SIG-M5 treated with dmso at 0.1 percent for 504 hours (cell line): ENCODE measurements at regions not wholly inside any gene's neighbourhood (a gene's known extent, or its start where the extent isn't known, plus 50 kb on each side); places are given as distances from the start of the nearest gene placed in this dataset.

Experiments
- DNase-seq: peaks from one replicate; lab custom pipeline; 2025; ENCODE audit not compliant: unreplicated experiment; lab: John Stamatoyannopoulos, UW

DNA sequence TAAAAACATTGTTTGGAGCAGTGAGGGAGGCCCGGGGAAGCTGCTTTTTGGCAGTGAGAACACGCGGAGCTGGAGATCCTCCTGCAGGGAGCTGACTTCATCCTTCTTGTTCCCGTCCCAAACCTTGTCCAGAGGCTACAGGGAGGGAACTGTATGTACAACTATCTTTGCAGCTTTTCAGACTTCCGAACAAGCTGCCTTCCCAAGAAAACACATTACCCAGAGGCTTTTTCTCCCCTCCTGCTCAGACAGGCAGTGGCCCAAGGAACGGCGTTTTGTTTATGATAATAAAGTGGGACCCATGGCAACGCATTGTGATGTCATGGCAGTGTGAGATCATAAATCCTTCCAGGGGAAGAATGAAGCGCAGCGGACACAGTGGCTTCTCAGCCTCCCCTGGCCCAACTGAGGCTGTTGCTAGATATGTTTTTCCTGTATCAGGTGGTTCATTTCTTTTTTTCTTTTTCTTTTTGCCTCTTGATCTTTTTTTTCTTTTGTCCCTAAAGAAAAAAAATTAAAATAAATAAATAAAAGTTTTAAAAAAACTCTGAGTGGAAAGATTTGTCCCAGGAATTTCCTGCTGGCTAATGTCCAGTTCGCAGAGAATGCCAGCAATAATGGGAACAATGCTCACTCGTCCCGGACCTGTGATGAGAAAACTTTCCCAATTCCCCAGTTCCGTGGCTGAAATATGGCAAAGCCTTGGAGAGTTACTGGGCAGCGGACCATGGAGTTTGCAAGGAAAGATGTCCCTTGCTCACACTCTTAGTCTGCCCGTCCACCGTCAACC lies 103.4 kb upstream of the MAP1LC3B2 start:
- no peak for DNase-seq

DNA sequence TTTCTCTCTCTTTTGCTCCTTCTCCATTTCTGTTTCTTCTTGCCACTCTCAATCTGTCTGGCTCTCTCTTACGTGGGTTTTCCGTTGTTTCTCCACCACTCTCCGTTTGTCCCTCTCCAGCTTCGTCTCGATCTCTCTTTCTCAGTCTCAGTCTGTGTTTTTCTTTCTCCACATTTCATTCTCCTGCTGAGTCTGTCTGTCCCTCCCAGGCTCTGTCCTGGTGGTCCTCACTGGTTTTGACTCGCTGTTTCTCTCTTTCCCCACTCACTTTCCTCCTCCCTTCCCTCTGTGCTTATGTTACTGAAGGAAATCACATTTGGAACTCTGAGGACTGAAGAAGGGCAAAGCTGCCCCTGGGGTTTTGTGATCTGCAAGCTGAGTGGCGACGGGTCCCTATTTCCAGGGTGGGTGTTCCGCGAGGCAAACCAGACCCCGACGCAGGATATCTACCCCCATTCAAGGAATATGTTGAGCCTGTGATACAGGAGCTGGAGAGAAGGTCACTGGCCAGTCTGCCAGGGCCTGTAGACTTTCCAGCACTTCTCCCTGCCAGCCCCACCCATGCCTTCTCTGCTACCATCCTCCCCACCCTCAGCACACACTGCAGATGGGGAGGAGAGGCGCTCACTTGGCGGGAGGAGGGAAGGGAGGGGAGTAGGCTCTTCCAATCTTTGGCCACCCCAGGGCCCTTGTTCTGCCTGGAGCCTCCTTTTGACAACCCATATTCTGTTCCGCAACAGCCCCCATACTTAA lies 102.7 kb upstream of the MAP1LC3B2 start:
- DNase-seq, result no peak

DNA sequence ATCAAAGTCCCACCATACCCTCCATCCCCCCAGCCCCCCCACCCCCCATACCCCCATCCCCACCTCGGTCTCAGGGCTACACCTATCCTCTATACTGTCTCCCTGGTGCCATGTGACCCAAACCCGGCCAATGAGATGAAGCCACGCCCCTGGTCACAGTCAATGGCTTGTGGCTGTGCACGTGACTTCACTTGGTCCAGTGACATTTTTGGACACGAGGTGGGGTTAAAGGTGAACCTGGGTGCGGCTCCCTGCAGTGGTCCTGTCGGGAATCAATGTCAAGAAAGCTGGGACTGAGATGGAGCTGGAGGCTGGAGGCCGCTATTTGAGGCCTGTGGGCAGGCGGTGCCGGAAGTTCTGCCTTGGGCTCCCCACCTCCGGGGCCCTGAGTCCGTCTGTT lies 100.7 kb upstream of the MAP1LC3B2 start:
- no peak for DNase-seq

DNA sequence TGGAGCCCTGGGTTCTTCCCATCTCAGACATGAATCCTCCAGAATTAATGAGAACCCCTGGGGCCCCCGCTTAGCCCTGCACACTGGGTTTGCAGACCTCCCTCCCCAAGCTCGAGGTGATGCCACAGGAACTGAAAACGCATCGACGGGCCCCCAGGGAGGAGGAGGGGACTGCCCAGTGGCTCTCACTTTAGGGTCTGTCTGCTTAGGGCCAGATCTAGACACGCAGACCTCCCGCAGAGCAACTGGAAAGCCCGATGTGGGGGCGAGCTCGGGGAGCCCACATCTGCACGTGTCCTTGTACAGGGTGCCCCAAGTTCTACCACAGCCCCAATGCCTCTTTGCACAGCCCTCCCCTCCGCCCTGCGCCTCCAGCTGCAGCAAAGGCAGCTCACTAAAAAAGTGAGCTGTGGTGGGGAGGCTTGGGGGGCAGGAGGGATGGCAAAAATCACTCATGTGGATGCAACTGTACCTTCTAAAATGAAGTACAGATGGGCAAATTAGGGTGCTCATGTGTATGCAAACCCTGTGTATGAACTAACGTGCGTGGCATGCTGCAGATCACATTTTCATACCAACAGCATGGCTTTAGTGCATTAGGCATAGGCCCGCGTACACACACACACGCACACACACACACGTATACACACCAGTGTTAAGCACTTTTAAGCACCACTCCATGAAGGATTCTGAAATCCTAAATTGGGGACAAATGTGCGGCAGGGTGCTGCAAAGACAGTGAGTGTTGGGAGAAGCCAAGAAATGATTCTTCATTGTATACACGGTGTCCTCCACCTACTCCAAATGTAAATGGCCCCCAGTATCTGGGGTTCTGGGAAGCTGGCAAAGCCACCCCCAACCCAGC lies 99.9 kb upstream of the MAP1LC3B2 start:
- DNase-seq, result no peak

DNA sequence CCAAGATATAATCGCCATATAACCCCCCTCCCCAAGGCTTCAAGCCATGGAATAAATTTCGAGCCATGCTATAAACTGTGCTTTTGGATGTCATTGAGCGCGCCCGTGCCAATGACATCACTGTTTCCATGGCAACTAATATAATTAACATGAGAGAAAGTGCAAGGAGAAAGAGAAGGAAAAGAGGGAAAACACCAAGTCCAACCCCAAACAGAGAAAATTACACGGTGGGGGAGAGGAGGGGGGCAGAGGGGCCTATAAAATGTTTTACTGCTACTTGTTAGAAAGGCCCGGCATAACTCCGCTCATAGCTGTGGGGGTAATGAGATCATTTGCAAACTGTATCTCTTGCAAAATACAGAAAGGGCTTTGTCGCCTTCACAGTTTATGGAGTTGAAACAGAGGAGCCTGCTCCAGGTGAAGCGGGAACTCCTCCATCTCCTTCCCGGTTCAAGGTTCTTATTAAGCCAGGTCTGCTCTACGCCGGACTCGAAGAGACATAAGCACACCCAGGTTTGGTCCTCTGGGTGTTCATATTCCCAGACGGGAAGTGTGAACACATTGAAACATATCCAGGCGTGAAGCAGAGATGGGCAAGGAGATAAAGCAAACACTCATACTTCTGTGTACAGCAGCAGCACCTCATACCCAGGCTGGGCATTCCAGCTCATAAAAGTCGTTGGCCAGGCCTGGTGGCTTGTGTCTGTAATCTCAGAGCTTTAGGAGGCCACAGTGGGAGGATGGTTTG lies 99.1 kb upstream of the MAP1LC3B2 start:
- DNase-seq, result no peak

DNA sequence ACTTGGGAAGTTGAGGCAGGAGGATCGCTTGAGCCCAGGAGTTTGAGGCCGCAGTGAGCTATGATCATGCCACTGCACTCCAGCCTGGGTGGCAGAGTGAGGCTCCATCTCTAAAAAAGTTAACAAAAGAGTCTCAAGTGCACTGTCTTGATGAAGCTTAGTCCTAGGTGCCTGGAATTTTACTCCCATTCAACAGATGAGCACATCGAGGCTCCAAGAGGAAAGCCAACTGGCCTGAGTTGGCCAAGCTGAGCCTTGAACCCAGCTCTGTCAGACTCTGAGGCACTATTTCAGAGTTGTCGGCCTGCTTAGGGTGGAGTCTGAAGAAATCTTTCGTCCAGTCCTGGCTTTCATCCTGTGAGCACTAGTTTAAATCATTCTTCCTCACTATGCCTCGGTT lies 98.1 kb upstream of the MAP1LC3B2 start:
- no peak for DNase-seq

DNA sequence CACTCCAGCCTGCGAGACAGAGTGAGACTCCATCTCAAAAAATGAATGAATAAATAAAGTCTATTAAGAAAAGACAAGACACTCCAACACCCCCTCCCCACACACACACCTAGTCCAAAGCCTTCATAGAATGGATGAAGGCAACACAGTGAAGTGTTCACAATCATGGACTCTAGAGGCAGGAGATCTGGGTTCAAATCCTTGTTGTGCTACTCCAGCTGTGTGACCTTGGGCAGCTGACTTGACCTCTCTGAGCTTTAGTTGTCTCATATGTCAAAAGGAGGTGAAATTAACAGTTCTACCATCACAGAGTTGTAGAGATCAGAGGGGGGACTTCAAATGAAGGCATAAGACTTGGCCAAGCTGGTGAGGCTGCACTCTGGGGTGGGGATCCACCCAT lies 95.8 kb upstream of the MAP1LC3B2 start:
- no peak for DNase-seq

DNA sequence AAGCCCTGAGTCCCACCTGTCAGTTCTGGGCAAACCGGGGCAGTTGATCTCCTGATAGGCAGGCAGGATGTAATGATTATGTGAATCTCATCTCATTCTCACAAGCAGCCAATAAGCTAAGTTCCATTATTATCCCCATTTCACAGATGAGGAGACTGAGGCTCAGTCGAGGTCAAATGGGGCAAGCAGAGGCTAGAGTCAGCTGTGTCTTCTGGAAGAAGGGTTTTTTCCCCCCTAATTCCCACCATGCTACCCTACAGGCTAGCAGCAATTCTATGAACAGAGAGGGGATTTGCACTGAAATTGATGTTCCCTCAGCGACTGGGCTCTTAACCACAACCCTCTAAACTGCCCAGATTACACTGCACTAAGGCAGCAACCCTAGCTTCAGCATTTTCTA lies 93.8 kb upstream of the MAP1LC3B2 start:
- DNase-seq, result no peak

DNA sequence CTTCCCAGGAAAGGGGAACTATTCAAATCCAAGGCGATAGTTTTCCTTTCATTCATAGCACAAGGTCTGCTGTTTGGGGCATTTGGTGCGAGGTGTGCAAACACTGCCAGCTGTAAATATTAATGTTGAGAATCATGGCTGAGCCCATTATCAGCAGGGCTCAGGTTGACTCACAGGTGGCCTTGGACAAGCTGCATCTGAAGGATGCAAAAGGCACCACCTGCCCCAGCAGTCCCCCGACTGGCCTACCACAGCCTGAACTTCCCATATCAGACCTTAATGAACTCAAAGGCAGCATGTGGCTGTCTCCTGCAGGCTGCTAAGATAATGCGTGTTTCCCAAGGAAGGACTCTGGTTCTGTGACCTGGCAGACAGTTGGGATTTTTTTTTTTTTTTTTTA lies 93.3 kb upstream of the MAP1LC3B2 start:
- DNase-seq, result no peak

DNA sequence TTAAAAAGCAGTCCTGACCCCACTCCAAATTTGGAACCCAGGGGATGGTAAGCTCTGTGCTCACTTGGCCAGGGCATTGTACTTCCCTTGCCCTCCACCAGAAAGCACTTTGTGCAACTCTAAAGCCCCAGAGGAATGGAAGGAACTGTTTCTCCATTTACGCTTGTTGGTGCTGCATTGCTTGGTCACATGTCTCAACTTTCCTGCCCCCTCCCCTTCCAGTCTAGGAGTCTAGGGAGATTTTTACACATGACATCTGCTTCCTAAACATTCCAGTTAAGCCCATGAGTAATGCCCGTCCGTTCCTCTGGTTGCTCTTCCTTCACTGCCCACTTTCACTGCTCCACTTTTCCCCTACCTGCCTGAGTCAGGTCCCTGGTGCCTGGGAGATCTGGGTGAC lies 92.6 kb upstream of the MAP1LC3B2 start:
- no peak for DNase-seq

DNA sequence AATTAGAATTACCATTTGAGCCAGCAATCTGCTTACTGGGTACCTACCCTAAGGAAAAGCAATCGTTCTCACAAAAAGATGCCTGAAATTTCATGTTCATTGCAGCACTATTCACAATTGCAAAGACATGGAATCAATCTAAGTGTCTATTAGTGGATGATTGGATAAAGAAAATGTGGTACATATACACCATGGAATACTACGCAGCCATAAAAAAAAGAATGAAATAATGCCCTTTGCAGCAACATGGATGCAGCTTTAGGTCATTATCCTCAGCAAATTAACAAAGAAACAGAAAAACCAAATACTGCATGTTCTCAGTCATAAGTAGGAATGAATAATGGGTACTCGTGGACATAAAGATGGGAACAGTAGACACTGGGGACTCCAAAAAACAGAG lies 89.8 kb upstream of the MAP1LC3B2 start:
- DNase-seq, result no peak

DNA sequence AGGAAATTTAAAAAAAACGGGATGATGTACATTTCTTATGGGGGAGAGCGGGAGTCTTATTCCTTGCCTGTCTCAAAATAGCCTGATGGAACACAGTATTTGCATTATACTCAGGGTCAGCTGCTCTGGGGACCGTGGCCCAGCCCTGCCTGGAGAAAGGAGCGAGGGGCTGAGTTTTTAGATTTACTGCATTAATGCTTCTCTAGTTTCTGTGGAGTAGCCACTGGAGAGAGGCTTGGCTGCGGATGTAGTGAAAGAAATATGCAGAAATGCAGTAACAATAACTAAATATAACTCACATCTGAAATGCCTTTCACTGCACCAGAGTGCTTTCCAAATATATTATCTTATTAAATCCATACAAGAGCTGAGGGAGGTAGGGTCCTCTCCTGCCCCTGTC lies 87.6 kb upstream of the MAP1LC3B2 start:
- DNase-seq, result no peak

DNA sequence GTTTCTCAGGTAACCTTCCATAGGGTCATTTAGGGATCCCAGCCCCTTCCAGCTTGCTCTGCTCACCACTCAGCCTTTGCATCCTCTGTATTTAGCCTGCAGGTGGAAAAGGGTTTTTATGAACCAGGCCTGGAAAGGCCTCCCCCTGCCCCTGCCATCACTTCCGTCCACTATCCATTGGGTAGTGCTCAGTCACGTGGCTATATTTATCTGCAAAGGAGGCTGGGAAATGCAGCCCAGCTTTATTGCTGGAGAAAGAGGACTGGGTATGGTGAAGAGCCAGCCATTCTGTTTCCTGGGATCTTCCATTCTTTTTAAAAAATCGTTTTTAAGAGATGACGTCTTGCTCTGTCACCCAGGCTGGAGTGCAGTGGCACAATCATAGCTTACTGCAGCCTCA lies 87.0 kb upstream of the MAP1LC3B2 start:
- DNase-seq, result no peak

DNA sequence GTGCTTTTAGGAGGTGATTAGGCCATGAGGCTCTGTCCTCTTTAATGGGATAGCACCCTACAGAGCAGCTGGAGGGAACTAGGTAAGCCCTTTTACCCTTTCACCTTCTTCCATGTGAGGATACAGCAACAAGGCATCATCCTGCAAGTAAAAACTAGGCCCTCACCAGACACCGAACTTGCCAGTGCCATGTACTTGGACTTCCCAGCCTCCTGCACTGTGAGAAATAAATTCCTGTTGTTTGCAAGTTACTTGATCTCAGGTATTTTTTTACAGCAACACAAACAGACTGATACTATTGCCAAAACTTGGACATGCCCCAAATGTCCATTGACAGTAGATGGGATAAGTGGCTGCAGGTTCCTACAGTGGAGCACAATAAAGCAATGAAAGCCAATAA lies 85.8 kb upstream of the MAP1LC3B2 start:
- no peak for DNase-seq

DNA sequence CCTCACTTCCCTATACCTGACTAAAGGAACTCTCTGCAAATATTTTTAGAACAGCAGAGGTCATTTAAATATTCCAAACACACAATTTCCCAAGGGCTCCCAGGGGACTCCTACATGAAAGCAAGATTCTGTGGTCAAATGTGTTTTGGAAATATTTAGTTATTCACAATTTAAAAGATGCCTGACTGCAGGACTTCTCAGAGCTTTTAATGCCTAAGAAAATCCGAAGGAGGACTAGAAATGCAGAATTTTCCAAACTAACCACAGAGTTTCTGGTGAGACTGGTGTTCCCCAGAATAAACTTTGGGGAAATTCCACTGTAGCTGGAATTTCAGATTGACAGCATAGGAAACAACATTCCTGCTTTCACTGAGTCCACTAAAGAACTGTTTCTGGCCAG lies 84.8 kb upstream of the MAP1LC3B2 start:
- DNase-seq, result no peak

DNA sequence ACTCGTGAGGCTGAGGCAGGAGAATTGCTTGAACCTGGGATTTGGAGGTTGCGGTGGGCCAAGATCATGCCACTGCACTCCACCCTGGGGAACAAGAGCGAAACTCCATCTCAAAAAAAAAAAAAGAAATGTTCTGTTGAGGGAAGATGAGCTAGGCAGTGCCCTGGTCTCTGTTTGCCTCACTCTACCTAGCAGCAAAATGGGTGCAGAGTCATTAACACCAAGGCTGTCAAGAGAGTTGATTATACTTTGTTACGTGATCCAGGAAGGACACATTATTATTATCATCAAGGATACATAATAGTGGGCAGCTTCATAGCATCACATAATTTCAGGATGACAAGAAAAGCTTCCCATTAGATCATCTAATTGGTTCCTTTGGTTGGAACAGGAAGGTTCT lies 84.3 kb upstream of the MAP1LC3B2 start:
- DNase-seq, result no peak

DNA sequence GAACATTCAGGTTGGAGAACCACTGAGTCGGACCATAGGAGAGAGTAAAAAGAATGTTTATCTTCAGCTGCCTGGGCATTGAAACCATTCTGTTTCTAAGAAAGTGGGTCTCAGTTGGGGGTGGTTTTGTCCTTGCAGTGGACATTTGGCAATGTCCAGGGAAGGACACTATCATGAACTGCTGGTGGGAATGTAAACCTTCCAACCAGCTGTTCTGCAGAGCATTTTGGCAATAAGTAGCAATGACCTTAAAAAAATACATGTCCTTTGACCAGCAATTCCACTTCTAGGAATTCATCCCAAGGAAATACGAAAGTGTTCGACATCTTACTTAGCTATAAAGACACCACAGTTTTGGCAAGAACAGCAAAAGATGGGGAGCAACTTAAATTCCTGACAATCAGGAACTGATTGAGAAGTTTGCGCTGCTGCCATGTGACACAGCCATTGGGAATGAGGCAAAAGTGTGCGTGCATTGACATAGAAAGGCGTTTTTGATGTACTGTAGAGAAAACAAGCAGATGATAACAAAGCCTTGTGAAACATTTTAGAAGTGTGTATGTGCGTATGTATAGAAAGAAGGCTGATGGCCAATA lies 82.9 kb upstream of the MAP1LC3B2 start:
- DNase-seq, result no peak

DNA sequence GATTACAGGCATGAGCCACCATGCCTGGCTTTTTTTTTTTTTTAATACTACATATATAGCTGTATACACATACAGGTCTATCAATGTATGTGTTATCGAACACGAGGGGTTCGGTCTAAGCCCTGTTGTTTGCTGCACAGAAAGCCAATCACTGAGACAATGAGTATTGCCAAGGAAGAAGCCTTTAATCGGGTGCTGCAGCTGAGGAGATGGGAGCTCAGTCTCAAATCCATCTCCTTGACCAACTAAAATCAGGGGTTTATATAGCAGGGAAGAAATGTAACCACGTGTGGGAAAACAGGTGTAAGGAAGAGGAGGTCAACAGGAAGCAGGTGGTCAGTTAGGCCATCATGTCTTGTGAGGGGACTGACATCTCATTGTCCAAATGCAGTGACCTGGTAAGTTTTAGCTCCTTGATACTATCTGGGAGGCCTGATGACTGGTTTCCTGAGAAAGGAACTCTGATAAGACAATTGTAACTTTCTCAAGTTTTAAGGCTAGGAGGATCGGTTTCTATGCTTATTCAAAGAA lies 80.9 kb upstream of the MAP1LC3B2 start:
- DNase-seq, result no peak

DNA sequence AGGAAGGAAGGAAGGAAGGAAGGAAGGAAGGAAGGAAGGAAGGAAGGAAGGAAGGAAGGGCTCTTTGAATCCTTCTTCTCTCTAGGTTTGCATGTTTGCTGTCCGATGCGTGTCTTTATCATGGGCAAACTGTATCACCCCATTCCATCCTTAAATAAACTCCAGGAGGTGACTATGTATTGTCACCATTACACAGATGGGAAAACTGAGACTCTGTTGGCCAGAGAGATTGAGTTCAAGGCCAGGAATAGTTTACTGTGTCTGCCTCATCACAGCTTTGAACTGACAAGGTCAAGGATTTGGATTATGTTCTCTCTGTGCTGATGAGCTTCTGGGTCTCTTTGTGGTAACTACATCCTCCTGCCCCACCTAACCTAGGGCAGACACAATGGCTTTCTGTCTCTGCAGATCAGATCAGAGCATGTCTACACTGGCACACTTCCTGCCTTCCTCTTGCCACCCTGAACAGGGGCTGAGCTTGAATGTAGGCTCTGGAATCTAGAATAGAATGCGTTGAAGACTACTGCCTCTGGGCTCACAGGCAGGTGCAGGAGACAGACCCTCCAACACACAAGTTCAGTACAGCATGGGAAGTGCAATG lies 78.9 kb upstream of the MAP1LC3B2 start:
- no peak for DNase-seq

DNA sequence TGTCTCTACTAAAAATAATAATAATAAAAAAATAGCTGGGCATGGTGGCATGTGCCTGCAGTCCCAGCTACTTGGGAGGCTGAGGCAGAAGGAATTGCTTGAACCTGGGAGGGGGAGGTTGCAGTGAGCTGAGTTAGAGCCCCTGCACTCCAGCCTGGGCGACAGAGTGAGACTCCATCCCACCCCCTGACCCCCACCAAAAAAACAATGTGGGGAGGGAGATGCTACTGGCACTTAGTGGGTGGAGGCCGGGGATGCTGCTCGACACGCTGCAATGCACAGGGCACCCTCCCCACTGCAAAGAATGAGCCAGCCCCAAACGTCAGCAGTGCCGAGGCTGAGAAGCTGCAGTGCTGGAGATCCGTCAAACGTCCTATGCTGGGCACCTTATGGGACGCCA lies 77.5 kb upstream of the MAP1LC3B2 start:
- DNase-seq, result no peak
